Neural progenitor cell (in vitro differentiated cells): ENCODE measurements at regions not wholly inside any gene's neighbourhood (a gene's known extent, or its start where the extent isn't known, plus 50 kb on each side); places are given as distances from the start of the nearest gene placed in this dataset.
A peak's percentile ranks its signal among the peaks of the same experiment; 100 is the strongest.

Experiments used
- DNase-seq: peaks from one replicate; pipeline ENCODE4 v3.0.0-alpha.2; 2016; ENCODE audit warnings: low spot score
- H2AFZ ChIP-seq: fragments of 200-600 bp; sonication (generic); replicated peaks from 2 replicates; pipeline ENCODE4 v1.6.1; 2016; ENCODE audit warnings: antibody characterized with exemption
- H3F3A ChIP-seq: fragments of 200-600 bp; sonication (generic); 2 replicates; pipeline ENCODE4 v1.6.1; 2016; ENCODE audit warnings: antibody characterized with exemption, low read depth
- H3K27ac ChIP-seq: fragments of 200-600 bp; sonication (generic); 2 replicates; pipeline ENCODE4 v1.5.1; 2016; ENCODE audit warnings: mild to moderate bottlenecking
- H3K27me3 ChIP-seq: fragments of 200-600 bp; sonication (generic); 2 replicates; pipeline ENCODE4 v1.6.1; 2016; ENCODE audit warnings: mild to moderate bottlenecking, moderate library complexity
- H3K36me3 ChIP-seq: fragments of 200-600 bp; sonication (generic); 2 replicates; pipeline ENCODE4 v1.5.1; 2016
- H3K4me1 ChIP-seq: fragments of 200-600 bp; sonication (generic); 2 replicates; pipeline ENCODE4 v1.6.1; 2016; ENCODE audit warnings: mixed run types
- H3K4me2 ChIP-seq: fragments of 200-600 bp; sonication (generic); 2 replicates; pipeline ENCODE4 v1.6.1; 2016
- H3K4me3 ChIP-seq: fragments of 200-600 bp; sonication (generic); 2 replicates; pipeline ENCODE4 v1.5.1; 2016
- H3K79me2 ChIP-seq: fragments of 200-600 bp; sonication (generic); 2 replicates; pipeline ENCODE4 v1.6.1; 2016; ENCODE audit warnings: low read depth
- H3K9ac ChIP-seq: fragments of 200-600 bp; sonication (generic); 2 replicates; pipeline ENCODE4 v1.6.1; 2016
- H3K9me3 ChIP-seq: fragments of 200-600 bp; sonication (generic); 2 replicates; pipeline ENCODE4 v1.5.1; 2016; ENCODE audit warnings: low read depth
- H4K20me1 ChIP-seq: fragments of 200-600 bp; sonication (generic); 2 replicates; pipeline ENCODE4 v1.6.1; 2016; ENCODE audit warnings: low read depth
- H3K27ac Mint-ChIP-seq: 3 replicates; pipeline ENCODE4 v1.8.0; 2021; ENCODE audit warnings: mixed read lengths
- H3K27me3 Mint-ChIP-seq: 2 replicates; pipeline ENCODE4 v1.8.0; 2022; ENCODE audit warnings: low read depth, mild to moderate bottlenecking, inconsistent platforms, moderate library complexity, mixed read lengths; ENCODE audit not compliant: insufficient read depth
- H3K36me3 Mint-ChIP-seq: 3 replicates; pipeline ENCODE4 v1.8.0; 2021; ENCODE audit warnings: mixed read lengths
- H3K4me1 Mint-ChIP-seq: 3 replicates; pipeline ENCODE4 v1.8.0; 2021; ENCODE audit warnings: mixed read lengths
- H3K4me3 Mint-ChIP-seq: 3 replicates; pipeline ENCODE4 v1.8.0; 2021; ENCODE audit warnings: mild to moderate bottlenecking, moderate library complexity, mixed read lengths
- H3K9me3 Mint-ChIP-seq: 3 replicates; pipeline ENCODE4 v1.8.0; 2020; ENCODE audit warnings: mixed read lengths
- CTCF ChIP-seq: fragments of 200-600 bp; sonication (generic); IDR thresholded peaks from 2 replicates; pipeline ENCODE4 v1.5.1; 2017; ENCODE audit warnings: antibody characterized with exemption, mild to moderate bottlenecking
- EZH2 ChIP-seq: fragments of 200-600 bp; sonication (generic); IDR thresholded peaks from 2 replicates; pipeline ENCODE4 v1.6.1; 2017; ENCODE audit warnings: antibody characterized with exemption, mild to moderate bottlenecking, moderate library complexity
- EZH2phosphoT487 ChIP-seq: fragments of 200-600 bp; sonication (generic); IDR thresholded peaks from 2 replicates; pipeline ENCODE4 v1.6.1; 2017; ENCODE audit warnings: antibody characterized with exemption

GRCh38 chr6:169937389-169938261 lies 186.2 kb downstream of the ERMARD start:
- H3K36me3 Mint-ChIP-seq, result no peaks in the 10 kb centered on the region
- H3K9ac ChIP-seq, result no peak overlapping the region
- no peaks in the 10 kb centered on the region for H3K9me3 Mint-ChIP-seq
- H3K27ac ChIP-seq, result no peak overlapping the region
- no peaks in the 10 kb centered on the region for H3F3A ChIP-seq
- peak overlapping the region; percentile 44 for H2AFZ ChIP-seq
- H3K9me3 ChIP-seq, result no peaks in the 10 kb centered on the region
- peaks cover 7% of the 10 kb centered on the region for H3K27me3 Mint-ChIP-seq
- no peaks in the 10 kb centered on the region for H3K79me2 ChIP-seq
- peaks cover 38% of the 10 kb centered on the region for H3K4me1 Mint-ChIP-seq
- H3K4me1 ChIP-seq, result peaks cover 27% of the 10 kb centered on the region
- H3K36me3 ChIP-seq, result no peaks in the 10 kb centered on the region
- H3K27ac Mint-ChIP-seq, result peak overlapping the region; percentile 46
- H3K4me2 ChIP-seq, result no peak overlapping the region
- peak; percentile 29 for DNase-seq
- TF ChIP-seq EZH2, result no peak
- no peak for TF ChIP-seq EZH2phosphoT487
- H3K27me3 ChIP-seq, result peaks cover 24% of the 10 kb centered on the region
- no peak overlapping the region for H3K4me3 Mint-ChIP-seq
- no peak overlapping the region for H3K4me3 ChIP-seq
- no peaks in the 10 kb centered on the region for H4K20me1 ChIP-seq

GRCh38 chr6:169936355-169936975 lies 185.0 kb downstream of the ERMARD start:
- Mint-ChIP-seq H3K4me1 (peaks cover 49% of the 10 kb centered on the region), H3K4me3 (no peak overlapping the region), H3K27ac (no peak overlapping the region), H3K27me3 (peaks cover 9% of the 10 kb centered on the region), H3K9me3 (no peaks in the 10 kb centered on the region), H3K36me3 (no peaks in the 10 kb centered on the region)
- H3K9me3 ChIP-seq, result no peaks in the 10 kb centered on the region
- no peaks in the 10 kb centered on the region for H4K20me1 ChIP-seq
- no peak overlapping the region for H3K4me2 ChIP-seq
- no peaks in the 10 kb centered on the region for H3F3A ChIP-seq
- peaks cover 20% of the 10 kb centered on the region for H3K27me3 ChIP-seq
- H3K27ac ChIP-seq, result no peak overlapping the region
- H3K79me2 ChIP-seq, result no peaks in the 10 kb centered on the region
- no peaks in the 10 kb centered on the region for H3K36me3 ChIP-seq
- H2AFZ ChIP-seq, result no peak overlapping the region
- no peak overlapping the region for H3K4me3 ChIP-seq
- TF ChIP-seq CTCF (no peak), EZH2 (no peak), EZH2phosphoT487 (no peak)
- DNase-seq, result no peak
- no peak overlapping the region for H3K9ac ChIP-seq
- peaks cover 37% of the 10 kb centered on the region for H3K4me1 ChIP-seq

DNA sequence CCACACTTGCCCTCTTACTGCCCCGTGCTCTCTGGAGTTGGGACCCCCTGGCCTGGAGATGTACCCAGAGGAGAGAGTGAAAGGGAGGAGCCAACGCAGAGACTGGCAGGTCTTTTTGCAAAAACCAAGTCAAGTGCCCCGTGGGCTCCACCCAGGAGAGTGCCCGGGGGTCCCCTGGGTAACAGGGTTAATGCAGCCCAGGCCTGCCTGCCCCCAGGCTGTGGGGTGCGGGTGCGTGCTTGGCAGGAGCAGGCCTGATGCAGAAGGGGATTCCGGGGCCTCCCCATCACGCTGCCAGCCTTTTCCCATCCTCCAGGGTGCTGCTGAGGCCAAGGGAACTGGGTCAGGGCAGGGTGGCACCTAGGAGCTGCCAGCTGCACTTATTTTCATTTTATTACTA lies 184.4 kb downstream of the ERMARD start:
- no peaks in the 10 kb centered on the region for H3K9me3 ChIP-seq
- H3K79me2 ChIP-seq, result no peaks in the 10 kb centered on the region
- no peaks in the 10 kb centered on the region for H3F3A ChIP-seq
- Mint-ChIP-seq H3K36me3 (no peaks in the 10 kb centered on the region), H3K4me3 (no peak overlapping the region), H3K27ac (no peak overlapping the region), H3K4me1 (peaks cover 51% of the 10 kb centered on the region), H3K27me3 (peaks cover 9% of the 10 kb centered on the region), H3K9me3 (no peaks in the 10 kb centered on the region)
- DNase-seq, result no peak
- H3K4me3 ChIP-seq, result no peak overlapping the region
- H3K9ac ChIP-seq, result no peak overlapping the region
- H4K20me1 ChIP-seq, result no peaks in the 10 kb centered on the region
- H3K36me3 ChIP-seq, result no peaks in the 10 kb centered on the region
- peaks cover 36% of the 10 kb centered on the region for H3K4me1 ChIP-seq
- H2AFZ ChIP-seq, result no peak overlapping the region
- TF ChIP-seq EZH2phosphoT487 (no peak), CTCF (no peak), EZH2 (no peak)
- H3K4me2 ChIP-seq, result no peak overlapping the region
- H3K27ac ChIP-seq, result no peak overlapping the region
- H3K27me3 ChIP-seq, result peaks cover 15% of the 10 kb centered on the region

- peaks cover 47% of the 10 kb centered on the region for H3K4me1 Mint-ChIP-seq
- H3K27ac Mint-ChIP-seq, result no peak overlapping the region
- H3K4me2 ChIP-seq, result no peak overlapping the region
- H3K27me3 Mint-ChIP-seq, result peaks cover 9% of the 10 kb centered on the region
- H3K9ac ChIP-seq, result no peak overlapping the region
- H3K4me3 Mint-ChIP-seq, result no peak overlapping the region
- H3K9me3 ChIP-seq, result no peaks in the 10 kb centered on the region
- DNase-seq, result no peak
- no peak overlapping the region for H3K4me3 ChIP-seq
- peaks cover 31% of the 10 kb centered on the region for H3K4me1 ChIP-seq
- H3K9me3 Mint-ChIP-seq, result no peaks in the 10 kb centered on the region
- H3K27ac ChIP-seq, result no peak overlapping the region
- peaks cover 15% of the 10 kb centered on the region for H3K27me3 ChIP-seq
- TF ChIP-seq EZH2 (no peak), CTCF (no peak), EZH2phosphoT487 (no peak)
- H2AFZ ChIP-seq, result no peak overlapping the region
- no peaks in the 10 kb centered on the region for H3K36me3 Mint-ChIP-seq
- no peaks in the 10 kb centered on the region for H3K36me3 ChIP-seq
- H3F3A ChIP-seq, result no peaks in the 10 kb centered on the region
- no peaks in the 10 kb centered on the region for H3K79me2 ChIP-seq
- no peaks in the 10 kb centered on the region for H4K20me1 ChIP-seq
These were observed 183.9 kb downstream of the ERMARD start for GRCh38 chr6:169935348-169935718.
